NK-92 treated with Interleukin-12 subunit alpha and Interleukin-12 subunit beta, amount 100 ng/mL, for 24 hours (cell line): ENCODE measurements at regions not wholly inside any gene's neighbourhood (a gene's known extent, or its start where the extent isn't known, plus 50 kb on each side); places are given as distances from the start of the nearest gene placed in this dataset.

Source experiments
- DNase-seq: peaks from one replicate; lab custom pipeline; 2025; lab: John Stamatoyannopoulos, UW

DNA sequence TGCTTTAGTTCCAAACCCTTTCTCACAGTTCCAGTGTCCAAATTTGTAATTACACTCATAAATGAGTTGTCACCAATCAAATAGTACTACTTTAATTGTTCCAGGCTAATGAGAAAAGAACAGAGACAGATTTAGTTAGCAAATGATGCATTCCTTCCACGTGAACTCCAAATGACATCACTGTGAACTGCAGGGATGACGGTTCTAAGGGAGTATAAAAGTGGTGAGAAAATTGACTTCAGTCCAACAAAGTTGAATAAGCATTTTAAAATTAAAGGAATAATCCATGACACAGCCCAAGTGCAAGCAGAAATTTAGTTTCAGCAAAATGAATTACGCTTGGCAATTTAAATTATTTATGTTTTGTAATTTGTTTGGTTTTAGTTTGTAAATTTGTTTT, 102.0 kb upstream of the LRATD1 start:
- no peak for DNase-seq

DNA sequence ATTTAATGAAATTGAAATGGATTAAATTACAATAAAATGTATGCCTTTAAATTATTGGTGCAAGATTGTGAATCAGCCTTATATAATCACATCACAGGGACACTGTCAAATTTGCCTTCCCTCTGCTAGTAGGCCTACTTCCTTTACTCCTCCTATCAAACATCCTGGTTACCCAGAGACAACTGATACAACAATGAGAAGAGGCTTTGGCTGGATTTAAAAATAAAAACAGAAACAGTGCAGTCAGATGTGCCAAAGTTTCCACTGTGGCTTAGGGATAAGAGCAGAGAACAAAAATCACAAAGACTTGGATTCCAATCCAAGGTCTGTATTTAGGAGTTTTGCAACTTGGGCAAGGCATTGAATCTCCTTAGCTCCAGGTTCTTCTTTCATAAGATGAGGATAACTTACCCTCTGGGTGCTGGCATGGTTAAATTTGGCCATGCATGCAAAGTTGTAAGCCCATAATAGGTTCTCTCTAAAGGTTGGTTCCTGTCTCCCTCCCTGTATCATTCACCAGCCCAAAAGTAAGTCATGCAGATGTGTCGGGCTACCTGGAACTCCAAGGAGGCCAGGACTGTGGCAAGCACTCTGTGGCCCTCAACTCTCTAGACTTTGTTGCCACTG, 99.3 kb upstream of the LRATD1 start:
- no peak for DNase-seq

DNA sequence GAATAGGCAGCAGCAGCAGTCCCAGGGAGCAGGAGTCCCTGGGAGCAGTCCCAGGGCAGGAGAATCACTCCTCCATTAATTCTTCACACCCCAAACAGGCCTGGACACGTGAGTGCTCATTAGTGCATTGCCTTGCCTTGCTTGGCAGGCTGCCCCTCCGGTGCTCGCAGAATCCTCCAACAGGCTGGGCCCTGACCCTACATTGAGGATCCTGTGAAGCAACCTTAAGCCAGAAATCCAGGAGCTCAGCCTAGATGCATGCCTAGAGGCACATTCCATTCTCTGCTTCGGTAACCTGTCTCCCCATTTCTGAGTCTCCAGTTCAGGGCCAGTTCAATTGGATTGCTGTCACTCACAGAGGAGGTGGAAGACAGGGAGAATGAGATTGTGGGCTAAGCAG, 97.4 kb upstream of the LRATD1 start:
- DNase-seq, result no peak

DNA sequence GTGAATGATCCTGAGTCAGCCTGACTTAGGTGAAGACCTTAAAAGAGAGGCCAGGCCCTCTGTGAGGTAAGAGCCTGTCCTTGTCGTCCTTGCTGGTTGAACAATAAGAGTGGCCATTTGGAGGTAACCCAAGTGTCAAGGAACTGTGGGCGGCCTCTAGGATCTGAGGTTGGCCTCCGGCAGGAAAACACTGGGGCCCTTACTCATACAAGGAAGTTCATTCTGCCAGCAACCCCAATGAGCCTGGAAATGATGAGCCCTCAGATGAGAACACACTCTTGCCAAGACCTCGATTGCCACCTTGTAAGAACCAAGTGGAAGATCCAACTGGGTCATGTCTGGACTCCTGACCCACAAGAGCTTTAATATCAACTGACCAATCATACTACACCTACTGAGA, 95.5 kb upstream of the LRATD1 start:
- no peak for DNase-seq

DNA sequence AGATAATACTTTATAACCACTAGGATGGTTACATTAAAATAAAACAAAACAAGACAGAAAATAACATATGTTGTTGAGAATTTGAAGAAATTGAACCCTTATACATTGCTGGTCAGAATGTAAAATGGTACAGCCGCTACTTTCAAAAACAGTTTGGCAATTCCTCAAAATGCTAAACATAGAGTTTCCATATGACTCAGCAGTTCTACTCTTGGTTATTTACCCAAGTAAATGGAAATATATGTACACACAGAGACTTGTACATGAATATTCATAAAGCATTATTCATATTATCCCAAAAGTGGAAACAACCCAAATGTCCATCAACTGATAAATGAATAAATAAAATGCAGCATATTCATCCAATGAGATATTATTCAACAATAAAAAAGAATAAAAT, 92.5 kb upstream of the LRATD1 start:
- DNase-seq, result no peak

DNA sequence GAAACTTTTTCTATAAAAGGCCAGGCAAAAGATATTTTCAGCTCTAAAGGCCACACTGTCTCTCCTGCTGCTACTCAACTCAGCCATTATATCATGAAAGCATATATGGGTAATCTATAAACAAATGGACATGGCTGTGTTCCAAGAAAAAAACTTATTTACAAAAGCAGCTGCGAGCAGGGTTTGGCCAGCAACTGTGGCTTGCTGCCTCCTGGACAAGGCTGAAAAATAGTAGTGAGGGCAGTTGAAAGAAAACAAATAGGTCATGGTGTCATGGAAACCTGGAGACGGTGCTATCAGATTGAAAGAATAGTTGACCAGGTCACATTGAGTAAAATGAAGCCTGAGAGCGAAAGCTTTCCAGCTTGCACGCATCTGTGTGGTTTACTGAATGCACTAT, 89.2 kb upstream of the LRATD1 start:
- no peak for DNase-seq

DNA sequence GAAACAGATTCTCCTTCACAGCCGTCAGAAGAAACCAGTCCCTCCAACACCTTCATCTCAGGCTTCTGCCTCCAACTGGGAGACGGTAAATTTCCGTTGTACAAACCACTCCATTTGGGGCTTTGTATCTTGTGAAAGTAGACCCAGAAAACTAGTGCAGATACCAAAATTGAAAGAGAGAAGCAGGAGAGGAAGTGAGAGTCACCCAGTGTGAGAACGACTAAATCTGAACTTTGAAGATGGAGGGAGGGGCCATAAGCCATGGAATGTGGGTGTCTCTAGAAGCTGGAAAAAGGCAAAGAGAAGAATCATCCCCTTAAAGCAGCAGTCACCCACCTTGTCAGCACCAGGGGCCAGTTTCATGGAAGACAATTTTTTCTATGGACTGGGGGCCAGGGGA, 88.3 kb upstream of the LRATD1 start:
- no peak for DNase-seq

DNA sequence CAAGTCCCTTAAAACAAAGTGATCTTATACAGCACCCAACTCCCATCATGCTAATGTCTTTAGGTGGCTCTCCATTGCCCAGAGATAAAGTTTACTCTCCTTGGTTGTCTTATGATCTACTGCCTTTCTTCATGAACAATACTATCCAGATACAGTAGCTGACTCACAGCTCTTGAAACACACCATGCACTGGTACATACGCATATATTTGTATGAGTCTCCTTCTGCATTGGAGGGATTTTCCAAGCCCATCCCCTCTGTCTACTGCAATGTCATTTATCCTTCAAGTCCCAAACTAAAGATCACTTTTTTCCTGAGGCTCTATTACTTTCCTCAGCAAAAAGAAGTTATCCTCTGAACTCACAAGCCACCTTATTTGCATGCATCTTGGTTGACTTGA, 84.7 kb upstream of the LRATD1 start:
- DNase-seq, result no peak

DNA sequence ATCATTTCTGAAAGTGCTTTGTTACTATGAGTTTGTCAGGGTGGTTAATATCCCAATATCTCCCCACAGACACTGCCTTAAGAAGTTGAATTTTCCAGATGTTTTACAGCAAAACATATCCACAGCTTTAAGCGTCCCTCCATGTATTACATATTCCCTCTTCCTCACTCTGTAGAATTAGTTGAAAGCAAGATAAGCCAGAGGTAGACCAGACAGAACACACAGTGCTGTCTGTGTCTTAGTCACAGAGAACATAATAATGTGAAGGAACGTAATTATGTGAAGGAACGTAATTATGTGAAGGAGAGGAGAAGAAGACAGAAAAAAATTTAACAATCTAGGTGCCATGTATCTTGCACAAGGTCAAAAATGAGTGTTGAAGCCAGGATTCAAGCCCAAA, 81.9 kb upstream of the LRATD1 start:
- DNase-seq, result no peak

DNA sequence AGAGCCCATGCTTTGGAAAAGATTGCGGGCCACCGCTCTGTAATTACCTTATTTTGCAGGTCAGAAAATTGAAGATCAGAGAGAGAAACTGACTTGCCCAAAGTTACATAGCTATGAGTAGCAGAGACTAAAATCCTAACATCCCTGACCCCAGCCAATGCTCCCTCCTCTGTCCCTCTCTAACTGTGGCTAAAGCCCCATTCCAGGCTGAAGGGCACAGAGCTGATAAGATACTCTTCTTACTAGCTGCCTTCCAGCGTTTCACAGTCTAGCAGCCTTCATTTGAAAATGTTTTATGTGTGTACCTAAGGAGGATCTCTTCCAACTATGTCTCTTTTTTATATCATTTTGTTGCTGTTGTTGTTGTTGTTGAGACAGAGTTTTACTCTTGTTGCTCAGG, 81.4 kb upstream of the LRATD1 start:
- DNase-seq, result no peak

DNA sequence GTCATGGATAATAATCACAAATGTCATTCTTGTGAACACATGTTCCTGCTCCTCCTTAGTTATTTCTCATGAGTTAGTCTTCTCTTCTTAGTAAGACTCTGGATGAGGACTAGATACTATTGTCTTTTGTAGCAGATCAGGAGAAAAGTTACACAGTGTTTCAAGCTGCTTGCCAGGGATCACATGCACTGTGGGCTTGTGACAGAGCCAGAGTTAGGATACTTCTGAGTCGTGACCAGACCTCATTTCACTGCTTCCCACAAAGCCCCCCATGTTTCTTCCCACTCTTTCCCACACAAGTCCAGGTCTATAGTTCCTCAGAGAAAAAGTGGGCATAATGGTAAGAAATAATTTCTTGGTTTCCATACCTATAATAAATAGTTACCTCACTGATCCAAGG, 80.2 kb upstream of the LRATD1 start:
- DNase-seq, result no peak

DNA sequence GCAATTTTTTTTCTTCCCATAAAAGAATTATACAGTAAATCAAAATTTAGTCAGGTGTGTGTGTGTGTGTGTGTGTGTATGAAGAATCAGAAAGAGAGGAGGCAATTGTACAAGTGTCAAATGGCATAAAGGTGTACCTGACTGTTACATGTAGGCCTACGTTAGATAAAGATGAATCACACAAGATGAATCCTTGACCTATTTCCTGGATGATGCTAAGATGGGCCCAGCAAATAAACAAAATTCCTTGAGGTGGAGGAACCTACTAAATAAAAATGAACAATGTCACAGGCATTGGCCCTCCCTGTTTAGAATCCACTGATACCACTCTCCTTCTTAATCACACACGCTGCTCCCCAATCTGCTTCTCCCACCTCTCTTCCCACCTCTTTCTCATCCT, 79.7 kb upstream of the LRATD1 start:
- no peak for DNase-seq

DNA sequence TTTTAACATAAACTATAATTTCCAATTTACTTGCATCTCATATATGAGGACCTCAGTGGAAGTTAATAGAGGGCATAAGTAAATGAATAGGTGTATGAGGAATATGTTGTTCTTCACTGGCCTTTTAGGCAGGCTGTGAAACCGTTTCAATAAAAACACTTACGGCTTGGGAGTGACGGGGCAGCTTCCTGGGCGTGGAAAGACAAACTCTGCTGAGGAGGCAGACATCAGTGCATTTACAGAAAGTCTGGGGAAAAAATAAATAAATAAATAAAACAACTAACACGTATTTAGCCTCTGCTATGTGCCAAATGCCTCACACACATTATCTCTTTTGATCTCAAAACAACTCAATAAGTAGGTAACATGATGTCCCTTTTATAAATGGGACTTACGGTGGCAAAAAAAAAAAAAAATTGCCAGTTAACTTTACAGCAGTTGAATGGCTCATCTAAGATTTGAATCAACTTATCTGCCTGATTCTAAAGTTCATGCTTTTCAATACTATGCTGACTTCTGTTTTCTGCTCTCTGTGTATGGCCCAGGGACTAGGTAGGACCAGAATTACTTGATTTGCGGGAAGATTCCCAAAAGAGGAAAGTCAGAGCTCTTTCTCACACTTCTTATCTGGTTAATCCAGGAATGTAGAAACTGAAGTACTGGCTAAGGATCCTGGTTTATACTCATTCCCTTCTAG, 77.5 kb upstream of the LRATD1 start:
- DNase-seq, result no peak

DNA sequence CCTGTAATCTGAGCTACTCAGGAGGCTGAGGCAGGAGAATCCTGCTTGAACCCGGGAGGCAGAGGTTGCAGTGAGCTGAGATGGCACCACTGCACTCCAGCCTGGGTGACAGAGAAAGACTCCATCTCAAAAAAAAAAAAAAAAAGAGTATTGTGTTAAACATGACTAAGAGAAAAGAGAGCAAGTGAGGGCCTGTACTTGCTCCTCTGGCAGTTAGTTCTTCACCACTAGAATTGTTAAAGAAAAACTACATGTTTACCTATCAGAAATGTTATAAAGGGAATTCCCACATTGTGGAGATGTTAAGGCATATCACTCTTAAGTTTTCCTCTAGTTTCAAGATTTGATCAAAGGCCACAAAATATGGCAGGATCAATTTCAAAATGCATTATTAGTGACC, 75.4 kb upstream of the LRATD1 start:
- no peak for DNase-seq

DNA sequence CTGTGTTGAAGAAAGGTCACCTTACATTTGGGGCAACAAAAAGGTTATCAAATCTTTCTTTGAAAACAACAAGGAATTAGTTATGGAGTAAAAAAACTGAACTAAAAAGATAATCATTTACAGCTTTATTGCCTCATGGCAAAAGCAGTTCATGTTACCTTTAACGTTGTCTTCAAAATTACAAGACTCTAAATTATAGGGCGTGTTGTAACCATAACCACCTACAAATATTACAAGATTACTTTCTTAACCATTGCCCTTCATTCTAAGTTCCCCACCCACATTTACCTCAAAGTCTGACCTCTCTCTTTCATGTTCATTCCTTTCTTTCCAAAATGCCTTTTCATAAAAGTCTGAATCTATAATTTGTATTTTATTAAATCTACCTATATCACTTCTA, 74.6 kb upstream of the LRATD1 start:
- no peak for DNase-seq

DNA sequence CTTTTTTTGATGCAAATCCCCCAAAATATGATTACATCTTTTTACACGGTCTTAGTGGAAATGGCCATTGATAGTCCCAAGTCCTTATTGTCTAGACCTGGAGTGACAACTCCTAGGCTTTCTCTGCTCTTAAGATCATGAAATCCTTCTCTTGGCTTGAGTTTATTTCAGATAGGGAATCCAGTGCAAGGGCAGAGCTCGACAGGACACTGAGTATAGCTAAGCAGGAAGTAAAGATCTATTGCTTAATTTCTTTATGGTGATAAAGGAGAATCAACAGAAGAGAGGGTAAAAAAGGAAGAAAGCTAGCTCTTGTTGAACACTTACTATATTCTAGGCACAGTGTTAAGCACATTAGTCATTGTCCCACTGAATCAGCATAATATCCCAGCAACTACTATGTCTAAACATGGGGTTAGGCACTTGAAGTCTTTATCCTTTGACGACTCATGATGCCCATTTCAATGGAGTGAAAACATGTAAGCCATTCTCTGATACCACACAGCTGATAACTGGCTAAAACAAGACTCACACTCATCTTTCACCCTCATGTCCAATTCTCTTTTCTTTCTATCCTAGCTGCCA, 74.1 kb upstream of the LRATD1 start:
- DNase-seq, result no peak

DNA sequence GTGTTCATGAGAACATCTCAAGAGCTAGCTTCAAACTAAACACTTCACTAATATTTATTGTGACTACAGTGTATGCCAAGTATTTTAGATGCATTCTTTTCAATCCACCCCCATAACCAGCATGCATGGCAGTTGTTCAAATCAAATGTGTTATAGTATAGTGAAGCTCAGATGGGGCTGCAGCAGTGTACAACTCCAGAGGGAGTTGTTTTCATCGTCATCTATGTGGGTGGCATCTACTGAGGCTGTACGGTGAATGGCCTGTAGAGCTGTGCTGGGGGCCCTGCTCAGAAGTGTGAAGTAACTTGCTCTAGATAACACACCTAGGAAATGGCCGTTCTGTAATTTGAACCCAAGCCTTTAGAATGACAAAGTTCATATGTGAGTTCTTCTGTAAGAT, 71.8 kb upstream of the LRATD1 start:
- no peak for DNase-seq

DNA sequence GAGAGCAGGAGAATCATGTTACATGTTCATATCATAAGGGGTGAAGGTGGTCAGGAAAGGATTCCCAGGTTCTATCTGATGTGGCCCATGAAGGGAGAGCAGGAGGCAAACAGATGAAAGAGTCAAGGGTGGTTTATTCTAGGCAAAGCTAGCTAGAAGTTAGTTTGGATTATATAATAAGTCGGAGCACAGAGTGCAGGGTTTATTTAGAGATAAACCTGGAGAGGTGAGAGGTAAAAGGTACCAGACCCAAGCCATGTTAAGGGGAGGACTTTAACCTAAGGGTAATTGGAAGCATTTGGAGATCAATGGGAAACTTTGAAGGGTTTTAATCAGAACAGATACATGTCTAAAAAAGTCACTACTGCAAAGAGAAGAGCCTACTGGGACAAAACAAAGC, 69.2 kb upstream of the LRATD1 start:
- DNase-seq, result no peak

DNA sequence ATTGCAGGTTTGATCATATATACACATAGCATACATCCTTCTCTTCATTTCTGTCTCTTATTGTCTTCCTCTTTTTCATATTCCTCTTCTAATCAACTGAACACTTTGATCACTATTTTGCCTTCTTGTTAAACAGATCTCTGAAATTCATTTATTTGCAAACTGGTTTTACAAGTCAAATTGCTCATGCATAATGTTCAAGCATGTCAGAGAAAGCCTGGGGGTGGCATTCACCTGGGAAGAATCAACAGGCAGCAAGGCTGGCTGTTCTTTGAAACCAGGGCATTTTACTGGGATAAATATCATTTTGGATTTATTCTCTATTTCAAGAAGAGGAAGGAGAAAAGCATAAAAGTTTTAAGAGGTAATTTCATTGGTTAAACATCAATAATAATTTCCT, 66.9 kb upstream of the LRATD1 start:
- DNase-seq, result no peak

DNA sequence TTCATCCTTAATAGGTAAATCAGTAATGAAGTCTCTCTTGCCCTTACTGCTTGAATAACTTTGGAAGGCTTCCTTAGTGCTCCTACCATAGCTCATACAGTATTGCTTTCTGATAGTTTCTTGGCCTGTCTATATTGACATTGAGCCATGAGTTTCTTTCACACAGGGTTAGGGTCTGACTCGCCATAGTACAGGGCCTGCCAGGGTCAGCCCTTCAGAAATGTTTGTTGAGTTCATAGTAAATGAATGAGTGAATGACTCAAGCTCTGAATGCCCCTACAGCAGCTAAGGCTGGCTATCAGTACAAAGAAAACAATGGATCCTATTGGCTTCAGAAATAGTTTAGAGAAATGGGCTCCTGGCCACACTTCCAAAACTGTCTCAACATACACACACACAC, 65.0 kb upstream of the LRATD1 start:
- no peak for DNase-seq

DNA sequence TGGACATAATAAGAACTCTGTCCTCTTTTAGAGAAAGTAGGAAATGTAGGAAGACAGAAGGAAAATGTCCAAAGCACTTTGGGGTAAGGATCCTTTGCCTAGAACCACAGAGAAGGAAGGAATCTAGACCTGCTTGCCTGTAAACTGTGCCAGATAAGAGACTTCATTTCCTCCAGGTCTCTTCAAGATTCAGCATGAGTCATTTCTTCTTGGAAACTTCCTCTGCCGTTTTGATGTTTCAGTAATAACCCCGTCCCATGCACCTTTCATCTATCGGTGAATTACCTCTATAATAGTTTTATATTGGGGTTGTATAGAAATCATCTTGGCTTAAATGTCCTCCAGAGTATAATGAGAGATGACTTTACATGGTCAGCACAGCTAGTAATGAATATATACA, 63.2 kb upstream of the LRATD1 start:
- DNase-seq, result no peak

DNA sequence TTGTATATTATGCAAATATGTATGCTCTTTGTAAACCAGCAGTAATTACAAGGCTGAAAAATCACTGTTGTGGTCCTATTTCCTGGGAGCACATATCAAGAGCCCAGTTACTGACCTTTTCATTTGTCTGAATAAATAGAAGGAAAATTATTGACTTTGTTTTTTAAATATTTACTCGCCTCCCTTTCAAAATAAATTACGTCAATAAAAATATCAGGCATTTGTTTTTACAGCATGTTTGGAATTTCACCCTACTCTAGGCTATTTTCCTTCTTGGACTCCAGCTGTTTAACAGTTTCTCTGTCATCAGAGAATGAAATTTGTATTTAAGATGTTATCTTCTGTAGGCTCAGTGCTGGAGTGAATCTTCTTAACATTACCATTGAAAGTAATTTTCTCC, 59.9 kb upstream of the LRATD1 start:
- DNase-seq, result no peak

DNA sequence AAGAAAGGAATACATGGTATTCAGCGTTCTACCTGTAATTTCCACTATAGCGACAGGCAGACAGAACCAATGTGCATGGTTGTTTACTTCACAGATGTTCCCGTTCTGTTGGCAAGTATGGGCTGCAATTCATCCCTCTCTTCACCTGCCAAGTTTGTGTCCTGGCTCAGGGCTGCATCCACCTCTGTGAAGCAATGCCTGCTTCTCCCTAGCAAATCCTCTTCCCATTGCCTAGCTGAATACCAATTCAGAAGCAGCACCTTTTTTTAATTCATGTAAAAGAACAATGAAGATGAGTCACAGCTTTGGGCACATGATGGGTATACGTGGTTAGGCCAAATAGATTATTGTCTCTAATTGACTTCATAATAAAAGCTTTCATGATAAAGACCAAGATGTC, 54.7 kb upstream of the LRATD1 start:
- DNase-seq, result no peak
